Fibroblast of lung (primary cell): ENCODE measurements at regions not wholly inside any gene's neighbourhood (a gene's known extent, or its start where the extent isn't known, plus 50 kb on each side); places are given as distances from the start of the nearest gene placed in this dataset.

Experiments used
- EZH2 ChIP-seq: IDR thresholded peaks from 2 replicates; pipeline ENCODE4 v1.5.1; 2012; ENCODE audit warnings: low read length, control low read depth, mild to moderate bottlenecking; ENCODE audit errors: missing control alignments
- TF ChIP-seq, protein P1 (sequence below), 2 donors: IDR thresholded peaks in 1 of 2; conservative IDR thresholded peaks in 1 of 2; 1 replicate in 1 of 2; 2 replicates in 1 of 2; pipeline ENCODE4 v1.5.1; 2011 to 2012; ENCODE audit warnings: low read length in 2 of 2, control low read depth in 1 of 2, inconsistent platforms in 1 of 2, low read depth in 1 of 2, mild to moderate bottlenecking in 1 of 2

DNA sequence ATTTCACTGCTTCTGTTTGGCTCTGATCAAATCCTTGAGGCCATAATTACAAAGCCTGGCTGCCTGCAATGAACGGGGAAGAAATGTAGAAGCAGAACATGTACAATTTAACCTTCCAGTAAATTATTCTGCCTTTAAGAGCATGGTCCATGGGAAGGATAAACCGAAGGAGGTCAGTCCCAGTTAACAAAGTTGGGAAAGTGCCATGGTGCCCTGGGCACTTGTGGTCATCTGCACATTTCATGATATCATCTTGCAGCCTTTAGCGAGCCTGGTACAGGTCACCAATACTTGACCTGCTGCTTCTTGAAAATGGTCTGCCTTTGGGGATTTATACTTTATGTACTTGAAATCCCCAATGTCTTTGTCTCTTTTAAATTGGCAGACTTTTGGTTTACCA is 175.9 kb upstream of the KITLG start:
- no peak for TF ChIP-seq EZH2
- TF ChIP-seq, protein P1, sequence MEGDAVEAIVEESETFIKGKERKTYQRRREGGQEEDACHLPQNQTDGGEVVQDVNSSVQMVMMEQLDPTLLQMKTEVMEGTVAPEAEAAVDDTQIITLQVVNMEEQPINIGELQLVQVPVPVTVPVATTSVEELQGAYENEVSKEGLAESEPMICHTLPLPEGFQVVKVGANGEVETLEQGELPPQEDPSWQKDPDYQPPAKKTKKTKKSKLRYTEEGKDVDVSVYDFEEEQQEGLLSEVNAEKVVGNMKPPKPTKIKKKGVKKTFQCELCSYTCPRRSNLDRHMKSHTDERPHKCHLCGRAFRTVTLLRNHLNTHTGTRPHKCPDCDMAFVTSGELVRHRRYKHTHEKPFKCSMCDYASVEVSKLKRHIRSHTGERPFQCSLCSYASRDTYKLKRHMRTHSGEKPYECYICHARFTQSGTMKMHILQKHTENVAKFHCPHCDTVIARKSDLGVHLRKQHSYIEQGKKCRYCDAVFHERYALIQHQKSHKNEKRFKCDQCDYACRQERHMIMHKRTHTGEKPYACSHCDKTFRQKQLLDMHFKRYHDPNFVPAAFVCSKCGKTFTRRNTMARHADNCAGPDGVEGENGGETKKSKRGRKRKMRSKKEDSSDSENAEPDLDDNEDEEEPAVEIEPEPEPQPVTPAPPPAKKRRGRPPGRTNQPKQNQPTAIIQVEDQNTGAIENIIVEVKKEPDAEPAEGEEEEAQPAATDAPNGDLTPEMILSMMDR (conservative IDR thresholded peaks at IDR 0.05 in 1 of 2, IDR thresholded peaks at IDR 0.05 in 1 of 2; ENCODE audit: low read depth in 1 of 2, low read length in 2 of 2), result no peak
